Right cardiac atrium (tissue), 5 donors: ENCODE measurements at regions not wholly inside any gene's neighbourhood (a gene's known extent, or its start where the extent isn't known, plus 50 kb on each side); places are given as distances from the start of the nearest gene placed in this dataset.

Experiments
- ATAC-seq, 2 donors: fragments of 200-7000 bp; cut with Tn5 transposase; one replicate each; pipeline versions ENCODE4 v1.8.0 to v1.9.1; 2020; ENCODE audit warnings: moderate library complexity in 2 of 2, mild to moderate bottlenecking in 1 of 2
- DNase-seq, 3 donors: peaks; one replicate each; pipeline ENCODE4 v3.0.0-alpha.2; 2020
- H3K27ac ChIP-seq: one replicate; pipeline ENCODE4 v1.5.1; 2013; ENCODE audit warnings: mild to moderate bottlenecking, low read length, control low read depth, moderate library complexity
- H3K27me3 ChIP-seq: one replicate; pipeline ENCODE4 v1.6.1; 2013; ENCODE audit not compliant: control insufficient read depth, insufficient read depth
- H3K4me1 ChIP-seq: one replicate; pipeline ENCODE4 v1.6.1; 2013; ENCODE audit warnings: low read length; ENCODE audit not compliant: control insufficient read depth, insufficient read depth
- H3K4me3 ChIP-seq: one replicate; pipeline ENCODE4 v1.5.1; 2013; ENCODE audit warnings: low read length, control low read depth
- H3K9me3 ChIP-seq: one replicate; pipeline ENCODE4 v1.6.1; 2013; ENCODE audit warnings: low read length; ENCODE audit not compliant: control insufficient read depth
- WGBS: extraction: QIAGEN DNeasy Blood & Tissue Kit; methylation state at CpG from one replicate; pipeline ENCODE4 v1.1.7; 2013; 5-methylcytosine and 5-hydroxymethylcytosine counted together
- intact Hi-C, 4 donors: fragments of 100-400 bp; cut with DNase I; formaldehyde crosslinking; loops; one replicate each; pipeline versions ENCODE4 v1.11.0 to v1.14.0; 2022 to 2023
- donor health status: healthy with polysubstance abuse.
- donor health status: DM: no; HTN: yes; CAD: no.
- donor health status: DM: no; HTN: no; CAD: no.
- donor health status: DM: no; HTN: yes; CAD: no; lungs with severe emphysema.
- donor health status: DM: yes; HTN: yes; CAD: no.

DNA sequence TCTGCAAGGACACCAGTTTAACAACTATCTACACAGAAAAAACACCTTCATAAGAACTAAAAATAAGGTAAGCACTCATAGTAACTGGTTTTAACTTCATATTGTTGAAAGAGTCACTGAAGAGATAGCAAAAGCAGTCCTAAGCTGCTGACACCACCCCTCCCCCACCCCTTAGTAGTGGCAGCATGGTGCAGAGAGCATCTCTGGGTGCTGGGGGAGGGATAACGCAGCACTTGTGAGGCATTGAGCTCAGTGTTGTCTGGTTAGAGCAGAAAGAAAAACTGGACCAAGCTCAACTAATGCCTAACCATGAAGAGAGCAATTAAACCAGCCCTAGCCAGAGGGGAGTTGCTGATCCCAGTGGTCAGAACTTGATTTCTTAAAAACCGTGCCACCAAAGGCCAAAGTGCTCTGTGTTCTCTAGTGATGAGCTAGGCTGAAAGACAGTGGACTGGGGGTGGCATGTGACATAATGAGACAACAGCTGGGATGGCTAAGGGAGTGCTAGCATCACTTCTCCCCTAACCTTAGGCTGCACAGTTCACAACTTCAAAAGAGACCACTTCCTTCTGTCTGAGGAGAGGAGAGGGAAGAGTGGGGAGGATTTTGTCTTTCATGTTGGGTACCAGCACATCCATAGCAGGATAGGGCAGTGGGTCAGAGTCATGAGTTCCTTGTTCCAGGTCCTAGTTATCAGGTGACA, 669.3 kb downstream of the PDHA2 start:
- WGBS, result 69% methylated on average over 2 of the region's 2 CpGs
- H3K27ac ChIP-seq, result no peak overlapping the region
- DNase-seq (no peak), ATAC-seq (no peak)
- intact Hi-C loops, result no loop called here
- H3K4me3 ChIP-seq, result no peak overlapping the region
- no peaks in the 10 kb centered on the region for H3K9me3 ChIP-seq
- no peaks in the 10 kb centered on the region for H3K27me3 ChIP-seq
- H3K4me1 ChIP-seq, result no peaks in the 10 kb centered on the region

DNA sequence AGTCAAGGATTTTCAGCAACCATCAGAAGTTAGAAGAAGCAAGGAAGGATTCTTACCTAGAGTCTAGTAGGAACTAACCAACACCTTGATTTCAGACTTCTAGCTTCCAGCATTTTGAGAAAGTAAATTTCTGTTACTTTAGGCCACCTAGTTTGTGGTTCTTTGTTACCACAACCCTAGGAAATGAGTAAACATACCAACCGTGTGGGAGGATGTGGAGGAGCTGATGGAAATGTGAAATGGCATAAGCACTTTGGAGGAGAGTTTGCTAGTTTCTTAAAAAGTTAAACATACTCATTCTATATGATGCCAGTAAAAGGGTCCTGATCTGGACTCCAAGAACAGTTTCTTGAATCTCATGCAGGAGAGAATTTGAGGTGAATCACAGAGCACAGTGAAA, 679.4 kb downstream of the PDHA2 start:
- ATAC-seq (no peak), DNase-seq (no peak)
- intact Hi-C loops, result no loop called here
- Histone ChIP-seq H3K27ac (no peak overlapping the region), H3K27me3 (no peaks in the 10 kb centered on the region), H3K9me3 (no peaks in the 10 kb centered on the region), H3K4me1 (no peaks in the 10 kb centered on the region), H3K4me3 (no peak overlapping the region)
- WGBS, result 60% methylated on average over 1 of the region's 1 CpG

DNA sequence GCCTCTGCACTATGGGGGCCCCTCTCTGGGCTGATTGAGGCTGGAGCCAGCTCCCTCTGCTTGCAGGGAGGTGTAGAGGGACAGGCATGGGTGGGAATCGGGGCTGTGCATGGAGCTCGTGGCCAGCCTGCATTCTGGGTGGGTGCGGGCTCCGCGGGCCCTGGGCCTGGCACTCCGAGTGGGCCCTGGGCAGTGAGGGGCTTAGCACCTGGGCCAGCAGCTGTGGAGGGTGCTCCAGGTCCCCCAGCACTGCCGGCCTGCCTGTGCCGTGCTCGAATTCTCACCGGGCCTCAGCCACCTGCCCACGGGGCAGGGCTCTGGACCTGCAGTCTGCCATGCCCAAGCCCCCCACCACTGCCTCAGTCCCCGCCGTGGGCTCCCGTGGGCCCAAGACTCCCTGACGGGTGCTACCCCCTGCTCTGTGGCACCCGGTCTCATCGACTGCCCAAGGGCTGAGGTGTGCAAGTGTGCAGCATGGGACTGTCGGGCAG, 681.2 kb downstream of the PDHA2 start:
- no peak for ATAC-seq
- Histone ChIP-seq H3K4me3 (no peak overlapping the region), H3K27me3 (no peaks in the 10 kb centered on the region), H3K27ac (no peak overlapping the region), H3K4me1 (no peaks in the 10 kb centered on the region), H3K9me3 (no peaks in the 10 kb centered on the region)
- peak in 2 of 3 donors; percentile 30 to 43 for DNase-seq
- intact Hi-C loops, result no loop called here
- WGBS, result 90% methylated on average over 18 of the region's 18 CpGs

DNA sequence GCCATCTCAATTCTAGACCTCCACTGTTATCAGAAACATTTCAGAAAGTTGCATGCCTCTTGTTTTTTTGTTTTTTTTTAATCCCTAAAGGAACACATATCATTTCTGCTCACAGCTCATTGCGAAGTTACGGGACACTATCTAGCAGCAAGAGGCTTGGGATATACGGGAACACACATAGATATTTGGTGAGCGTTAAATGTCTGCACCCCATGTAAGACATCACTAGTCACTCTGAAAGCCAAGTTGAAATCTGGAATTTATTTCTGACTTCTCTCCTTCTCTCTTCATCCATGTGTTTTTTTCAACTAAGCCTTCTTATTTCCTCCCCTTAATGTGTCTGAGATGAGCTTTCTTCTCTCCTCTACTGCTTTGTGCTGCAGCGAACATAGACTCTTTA, 683.7 kb downstream of the PDHA2 start:
- H3K4me3 ChIP-seq, result no peak overlapping the region
- no peak overlapping the region for H3K27ac ChIP-seq
- H3K9me3 ChIP-seq, result no peaks in the 10 kb centered on the region
- H3K27me3 ChIP-seq, result no peaks in the 10 kb centered on the region
- DNase-seq, result no peak
- H3K4me1 ChIP-seq, result no peaks in the 10 kb centered on the region
- ATAC-seq, result no peak
- intact Hi-C loops, result no loop called here
- WGBS, result 41% methylated on average over 5 of the region's 5 CpGs

DNA sequence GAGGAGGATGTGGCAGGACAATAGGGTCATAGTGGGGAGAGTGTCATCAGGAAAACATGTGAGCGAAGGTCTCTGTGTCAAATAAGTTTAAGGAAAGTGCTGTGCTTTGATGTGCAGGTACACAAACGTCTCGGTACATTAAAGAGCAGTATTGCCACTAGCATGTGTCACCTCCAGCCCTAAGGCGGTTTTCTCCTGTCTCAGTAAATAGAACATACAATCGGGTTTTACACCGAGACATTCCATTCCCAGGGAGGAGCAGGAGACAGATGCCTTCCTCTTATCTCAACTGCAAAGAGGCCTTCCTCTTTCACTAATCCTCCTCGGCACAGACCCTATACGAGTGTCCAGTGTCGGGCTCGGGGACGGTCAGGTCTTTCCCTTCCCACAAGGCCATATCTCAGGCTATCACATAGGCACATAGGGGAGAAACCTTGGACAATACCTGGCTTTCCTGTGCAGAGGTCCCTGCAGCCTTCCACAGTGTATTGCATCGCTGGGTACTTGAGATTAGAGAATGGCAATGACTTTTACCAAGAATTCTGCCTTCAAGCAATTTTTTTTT, 684.5 kb downstream of the PDHA2 start:
- H3K27me3 ChIP-seq, result no peaks in the 10 kb centered on the region
- H3K9me3 ChIP-seq, result no peaks in the 10 kb centered on the region
- intact Hi-C loops, result no loop called here
- no peak overlapping the region for H3K4me3 ChIP-seq
- no peak overlapping the region for H3K27ac ChIP-seq
- no peaks in the 10 kb centered on the region for H3K4me1 ChIP-seq
- 62% methylated on average over 12 of the region's 12 CpGs for WGBS
- DNase-seq, result no peak
- no peak for ATAC-seq

DNA sequence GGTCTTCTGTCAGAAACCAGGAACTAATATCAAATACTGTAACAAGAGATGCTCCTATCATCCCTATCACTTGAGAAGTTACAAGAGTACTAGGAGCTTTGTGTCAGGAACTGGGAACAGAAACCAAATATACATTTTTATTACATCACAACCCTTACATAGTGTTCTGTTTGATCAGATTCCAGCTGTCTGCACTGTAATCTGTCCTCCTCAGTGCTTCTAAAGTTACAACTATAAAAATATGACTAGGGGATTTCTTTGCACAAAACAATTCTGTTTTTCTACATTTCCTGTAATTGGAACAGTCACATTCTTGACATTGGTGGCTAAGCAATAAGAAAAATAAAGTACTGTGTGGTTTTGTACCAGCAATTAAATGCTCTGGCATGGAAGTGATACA, 686.0 kb downstream of the PDHA2 start:
- H3K4me3 ChIP-seq, result no peak overlapping the region
- intact Hi-C loops, result no loop called here
- no peak for ATAC-seq

DNA sequence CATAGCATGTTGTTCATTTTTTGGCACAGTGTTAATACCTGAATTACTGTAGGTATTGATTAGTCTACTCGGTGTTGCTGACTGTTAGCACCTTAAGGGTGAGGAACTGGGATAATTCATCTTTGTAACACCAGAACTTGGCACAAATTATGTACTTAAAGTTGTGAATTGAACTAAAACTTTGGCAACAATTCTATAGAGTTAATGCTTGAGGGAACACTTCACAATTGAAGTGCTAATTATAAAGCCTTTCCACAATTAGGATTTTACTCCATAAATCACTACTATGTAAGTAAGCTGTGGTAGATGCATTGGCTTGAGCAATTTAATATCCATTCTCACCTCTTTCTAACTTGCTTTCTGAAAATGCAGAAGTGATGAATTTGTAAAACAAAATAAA, 686.7 kb downstream of the PDHA2 start:
- ATAC-seq (no peak), DNase-seq (no peak)
- H3K27ac ChIP-seq, result no peak overlapping the region
- no peak overlapping the region for H3K4me3 ChIP-seq
- H3K4me1 ChIP-seq, result no peaks in the 10 kb centered on the region
- intact Hi-C loops, result no loop called here
- WGBS, result 74% methylated on average over 1 of the region's 1 CpG
- H3K9me3 ChIP-seq, result no peaks in the 10 kb centered on the region
- H3K27me3 ChIP-seq, result no peaks in the 10 kb centered on the region

More for the DNA sequence above, 686.0 kb downstream of the PDHA2 start:
- H3K27ac ChIP-seq, result no peak overlapping the region
- no peaks in the 10 kb centered on the region for H3K4me1 ChIP-seq
- H3K9me3 ChIP-seq, result no peaks in the 10 kb centered on the region
- no peaks in the 10 kb centered on the region for H3K27me3 ChIP-seq
- no peak for DNase-seq

DNA sequence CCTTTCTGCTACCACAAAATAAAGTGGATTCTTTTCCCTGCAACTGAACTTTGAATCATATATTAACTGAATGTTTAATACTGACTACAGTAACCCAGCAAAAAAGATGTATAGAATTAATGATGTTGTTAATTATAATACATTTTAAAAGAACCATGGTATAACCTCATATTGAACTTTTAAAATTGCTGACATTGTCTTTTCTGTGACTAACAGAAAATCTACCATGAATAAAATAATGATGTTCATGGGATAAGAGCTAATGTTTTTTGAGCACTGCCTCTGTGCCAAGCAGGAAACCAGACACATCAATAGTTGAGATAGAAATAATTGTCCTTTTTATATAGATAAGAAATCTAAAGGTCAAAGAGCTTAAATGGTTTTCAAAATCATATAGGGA, 691.9 kb downstream of the PDHA2 start:
- Histone ChIP-seq H3K9me3 (no peaks in the 10 kb centered on the region), H3K27me3 (no peaks in the 10 kb centered on the region), H3K4me3 (no peak overlapping the region), H3K4me1 (no peaks in the 10 kb centered on the region), H3K27ac (no peak overlapping the region)
- DNase-seq, result no peak
- intact Hi-C loops, result no loop called here
- no peak for ATAC-seq

DNA sequence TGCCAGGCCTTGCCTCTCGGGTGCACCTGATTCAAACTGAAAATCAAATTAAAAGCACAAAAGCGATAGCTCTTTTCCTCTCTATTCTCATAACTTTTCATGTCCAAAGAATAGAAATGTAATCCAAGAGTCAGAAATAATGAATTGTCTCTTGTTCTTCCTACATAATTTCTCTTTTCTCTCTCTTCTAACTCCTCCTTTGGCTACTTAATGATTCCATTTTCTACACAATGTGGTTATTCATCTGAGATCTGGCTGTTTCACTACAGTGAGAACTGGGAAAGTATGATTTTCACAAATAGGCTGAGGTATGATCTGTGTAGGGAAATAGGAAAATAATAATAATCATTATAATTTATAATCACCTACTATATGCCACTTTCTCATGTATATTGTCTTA, 703.5 kb downstream of the PDHA2 start:
- 86% methylated on average over 2 of the region's 2 CpGs for WGBS
- H3K9me3 ChIP-seq, result no peaks in the 10 kb centered on the region
- ATAC-seq, result no peak
- intact Hi-C loops, result no loop called here
- no peak overlapping the region for H3K4me3 ChIP-seq
- no peaks in the 10 kb centered on the region for H3K4me1 ChIP-seq
- no peak overlapping the region for H3K27ac ChIP-seq
- no peaks in the 10 kb centered on the region for H3K27me3 ChIP-seq
- no peak for DNase-seq

DNA sequence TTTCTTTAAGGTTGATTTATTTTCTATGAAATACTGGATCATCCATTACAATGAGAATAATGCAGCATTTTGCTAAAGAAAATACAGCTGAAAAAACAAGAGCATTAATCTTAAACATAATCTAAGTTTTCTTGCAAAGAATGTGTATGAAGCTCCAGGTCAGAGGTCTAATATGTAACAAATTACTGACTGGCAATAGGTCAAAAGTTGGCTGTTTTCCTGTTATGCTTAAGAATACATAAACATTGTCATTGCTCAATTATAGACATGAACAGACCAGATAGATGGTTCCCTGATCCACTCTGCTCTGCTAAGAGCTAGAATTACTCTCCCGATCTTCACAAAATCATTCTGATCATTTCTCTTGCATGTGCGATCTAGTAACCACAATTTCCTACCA, 718.6 kb downstream of the PDHA2 start:
- Histone ChIP-seq H3K4me3 (no peak overlapping the region), H3K4me1 (no peaks in the 10 kb centered on the region), H3K9me3 (no peaks in the 10 kb centered on the region), H3K27ac (no peak overlapping the region), H3K27me3 (no peaks in the 10 kb centered on the region)
- DNase-seq (no peak), ATAC-seq (no peak)
- intact Hi-C loops, result no loop called here
- WGBS, result 82% methylated on average over 2 of the region's 2 CpGs

DNA sequence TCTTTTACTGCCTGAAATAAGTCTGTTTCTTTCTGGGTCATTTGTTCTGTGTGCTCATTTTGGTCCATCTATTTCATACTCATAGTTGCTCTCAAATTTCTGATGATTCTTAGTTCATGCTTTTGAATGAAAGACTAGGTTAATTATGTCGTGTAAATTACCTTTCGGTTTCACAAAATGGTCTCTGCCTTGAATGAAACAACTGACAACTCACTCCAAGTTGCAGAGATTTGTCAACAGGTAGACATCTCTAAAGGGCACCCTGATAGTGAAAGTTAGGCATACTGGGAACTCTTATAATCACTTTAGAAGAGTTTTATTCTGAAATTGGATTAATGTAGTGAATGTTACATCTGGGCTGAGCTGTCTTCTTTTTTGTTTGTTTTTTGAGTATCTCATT, 726.9 kb downstream of the PDHA2 start:
- H3K4me1 ChIP-seq, result no peaks in the 10 kb centered on the region
- H3K27ac ChIP-seq, result no peak overlapping the region
- 92% methylated on average over 2 of the region's 2 CpGs for WGBS

DNA sequence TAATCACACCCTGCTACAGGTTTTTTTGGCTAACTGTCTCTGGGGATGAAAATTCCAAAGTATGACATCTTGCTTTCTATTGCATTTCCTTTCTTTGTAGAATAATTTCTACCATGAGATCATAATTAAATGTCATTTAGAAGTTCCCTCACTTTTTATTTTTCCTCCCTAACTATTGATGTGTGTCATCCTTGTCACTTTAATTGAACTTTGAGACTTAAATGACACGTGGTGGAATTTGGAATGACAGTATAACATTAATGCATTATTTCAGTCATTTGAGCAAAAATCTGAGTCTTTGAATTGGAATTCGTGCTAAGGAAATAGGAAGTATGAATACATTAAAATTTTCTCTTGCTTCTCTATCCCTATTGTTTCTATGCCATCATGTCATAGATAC, 745.4 kb downstream of the PDHA2 start:
- intact Hi-C loops, result no loop called here
- DNase-seq (no peak), ATAC-seq (no peak)
- H3K4me1 ChIP-seq, result no peaks in the 10 kb centered on the region
- H3K4me3 ChIP-seq, result no peak overlapping the region
- H3K9me3 ChIP-seq, result no peaks in the 10 kb centered on the region
- WGBS, result 63% methylated on average over 2 of the region's 2 CpGs
- H3K27ac ChIP-seq, result no peak overlapping the region
- no peaks in the 10 kb centered on the region for H3K27me3 ChIP-seq

More for the DNA sequence above, 726.9 kb downstream of the PDHA2 start:
- H3K27me3 ChIP-seq, result no peaks in the 10 kb centered on the region
- intact Hi-C loops, result no loop called here
- ATAC-seq, result no peak
- H3K9me3 ChIP-seq, result no peaks in the 10 kb centered on the region
- no peak overlapping the region for H3K4me3 ChIP-seq
- DNase-seq, result no peak
